Dermis microvascular lymphatic vessel endothelial cell (primary cell): ENCODE measurements at regions not wholly inside any gene's neighbourhood (a gene's known extent, or its start where the extent isn't known, plus 50 kb on each side); places are given as distances from the start of the nearest gene placed in this dataset.

ENCODE experiments used
- DNase-seq, 2 donors: peaks; one replicate each; pipeline versions ENCODE4 v3.0.0 to v3.0.0-alpha.2; 2010; ENCODE audit warnings: low read depth in 2 of 2

- no peak for DNase-seq
Observed at GRCh38 chr2:5459041-5459440, 233.1 kb upstream of the SOX11 start.

- DNase-seq, result no peak
Observed at GRCh38 chr2:5464657-5465056, 227.5 kb upstream of the SOX11 start.

GRCh38 chr2:5465859-5466258 lies 226.3 kb upstream of the SOX11 start:
- no peak for DNase-seq

- no peak for DNase-seq
Observed at GRCh38 chr2:5467178-5467905, 224.8 kb upstream of the SOX11 start.

GRCh38 chr2:5472673-5473072 lies 219.5 kb upstream of the SOX11 start:
- DNase-seq, result no peak

GRCh38 chr2:5473635-5474034 lies 218.5 kb upstream of the SOX11 start:
- DNase-seq, result no peak

- DNase-seq, result no peak
Observed at GRCh38 chr2:5474716-5475115, 217.5 kb upstream of the SOX11 start.

- no peak for DNase-seq
Observed at GRCh38 chr2:5479265-5479928, 212.8 kb upstream of the SOX11 start.

GRCh38 chr2:5482929-5483331 lies 209.3 kb upstream of the SOX11 start:
- DNase-seq, result no peak

GRCh38 chr2:5484868-5485267 lies 207.3 kb upstream of the SOX11 start:
- DNase-seq, result no peak

GRCh38 chr2:5491523-5491922 lies 200.7 kb upstream of the SOX11 start:
- DNase-seq, result no peak

GRCh38 chr2:5493256-5493655 lies 198.9 kb upstream of the SOX11 start:
- no peak for DNase-seq

GRCh38 chr2:5494212-5494611 lies 198.0 kb upstream of the SOX11 start:
- no peak for DNase-seq

GRCh38 chr2:5495586-5495985 lies 196.6 kb upstream of the SOX11 start:
- DNase-seq, result no peak

- no peak for DNase-seq
Observed at GRCh38 chr2:5497874-5498273, 194.3 kb upstream of the SOX11 start.

- DNase-seq, result no peak
Observed at GRCh38 chr2:5501807-5502206, 190.4 kb upstream of the SOX11 start.

- DNase-seq, result no peak
Observed at GRCh38 chr2:5502385-5502784, 189.8 kb upstream of the SOX11 start.

- no peak for DNase-seq
Observed at GRCh38 chr2:5504756-5505155, 187.4 kb upstream of the SOX11 start.

GRCh38 chr2:5507367-5507766 lies 184.8 kb upstream of the SOX11 start:
- no peak for DNase-seq

GRCh38 chr2:5509362-5509761 lies 182.8 kb upstream of the SOX11 start:
- no peak for DNase-seq

- DNase-seq, result no peak
Observed at GRCh38 chr2:5510082-5510481, 182.1 kb upstream of the SOX11 start.

GRCh38 chr2:5515693-5516092 lies 176.5 kb upstream of the SOX11 start:
- DNase-seq, result no peak

- no peak for DNase-seq
Observed at GRCh38 chr2:5519286-5519685, 172.9 kb upstream of the SOX11 start.
